ENCODE measurements at regions not wholly inside any gene's neighbourhood (a gene's known extent, or its start where the extent isn't known, plus 50 kb on each side); places are given as distances from the start of the nearest gene placed in this dataset.
"Not testable (repeated sequence)": the region's sequence is repeated elsewhere in the genome, so short reads cannot be mapped to it uniquely, and the experiment has no call there.

GRCh38 chr3:3302964-3303363 lies 123.5 kb upstream of the CRBN start:
- Histone ChIP-seq H3K27ac (no peak overlapping the region), H3K4me1 (no peaks in the 10 kb centered on the region), H3K36me3 (no peaks in the 10 kb centered on the region), H3K27me3 (no peaks in the 10 kb centered on the region), H3K9me3 (no peaks in the 10 kb centered on the region), H3K4me3 (no peak overlapping the region)
- no peak for DNase-seq (ENCODE audit: low spot score in 2 of 2)
- intact Hi-C loops (cut with DNase I), result no loop called here
- TF ChIP-seq, protein P1, sequence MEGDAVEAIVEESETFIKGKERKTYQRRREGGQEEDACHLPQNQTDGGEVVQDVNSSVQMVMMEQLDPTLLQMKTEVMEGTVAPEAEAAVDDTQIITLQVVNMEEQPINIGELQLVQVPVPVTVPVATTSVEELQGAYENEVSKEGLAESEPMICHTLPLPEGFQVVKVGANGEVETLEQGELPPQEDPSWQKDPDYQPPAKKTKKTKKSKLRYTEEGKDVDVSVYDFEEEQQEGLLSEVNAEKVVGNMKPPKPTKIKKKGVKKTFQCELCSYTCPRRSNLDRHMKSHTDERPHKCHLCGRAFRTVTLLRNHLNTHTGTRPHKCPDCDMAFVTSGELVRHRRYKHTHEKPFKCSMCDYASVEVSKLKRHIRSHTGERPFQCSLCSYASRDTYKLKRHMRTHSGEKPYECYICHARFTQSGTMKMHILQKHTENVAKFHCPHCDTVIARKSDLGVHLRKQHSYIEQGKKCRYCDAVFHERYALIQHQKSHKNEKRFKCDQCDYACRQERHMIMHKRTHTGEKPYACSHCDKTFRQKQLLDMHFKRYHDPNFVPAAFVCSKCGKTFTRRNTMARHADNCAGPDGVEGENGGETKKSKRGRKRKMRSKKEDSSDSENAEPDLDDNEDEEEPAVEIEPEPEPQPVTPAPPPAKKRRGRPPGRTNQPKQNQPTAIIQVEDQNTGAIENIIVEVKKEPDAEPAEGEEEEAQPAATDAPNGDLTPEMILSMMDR (IDR thresholded peaks at IDR 0.05), result no peak

- Histone ChIP-seq H3K27ac (no peak overlapping the region), H3K4me3 (no peak overlapping the region), H3K9me3 (no peaks in the 10 kb centered on the region), H3K4me1 (no peaks in the 10 kb centered on the region), H3K27me3 (no peaks in the 10 kb centered on the region), H3K36me3 (no peaks in the 10 kb centered on the region)
- no peak for DNase-seq (ENCODE audit: low spot score in 2 of 2)
- TF ChIP-seq, protein P1 (IDR thresholded peaks at IDR 0.05), result no peak
- intact Hi-C loops (cut with DNase I), result no loop called here
Observed at GRCh38 chr3:3301476-3301875, 122.0 kb upstream of the CRBN start.

DNA sequence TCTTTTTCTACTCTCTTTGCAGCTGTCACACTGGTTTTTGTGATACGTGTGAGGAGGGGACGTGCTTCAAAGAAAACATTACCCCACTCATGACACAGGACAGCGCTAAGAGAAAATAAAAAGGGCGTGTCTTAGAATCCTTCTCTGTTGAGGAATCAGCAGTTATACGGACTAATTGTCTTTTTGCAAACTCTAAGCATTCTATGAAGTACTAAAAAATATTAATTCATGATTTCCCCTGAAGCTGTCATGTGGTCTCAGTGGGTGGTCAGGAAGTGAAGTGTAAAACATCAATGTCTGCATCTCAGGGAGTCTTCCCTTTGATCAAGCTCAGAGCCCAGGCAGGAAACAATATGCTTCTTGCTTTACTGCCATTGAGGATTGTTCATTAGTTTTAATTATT lies 117.5 kb upstream of the CRBN start:
- Histone ChIP-seq H3K27ac (no peak overlapping the region), H3K27me3 (no peaks in the 10 kb centered on the region), H3K36me3 (no peaks in the 10 kb centered on the region), H3K9me3 (peaks cover 0 to 4% of the 10 kb centered on the region in 2 donors), H3K4me3 (no peak overlapping the region), H3K4me1 (no peaks in the 10 kb centered on the region)
- TF ChIP-seq, protein P1 (IDR thresholded peaks at IDR 0.05), result no peak
- intact Hi-C loops (cut with DNase I), result no loop called here
- no peak for DNase-seq (ENCODE audit: low spot score in 2 of 2)

DNA sequence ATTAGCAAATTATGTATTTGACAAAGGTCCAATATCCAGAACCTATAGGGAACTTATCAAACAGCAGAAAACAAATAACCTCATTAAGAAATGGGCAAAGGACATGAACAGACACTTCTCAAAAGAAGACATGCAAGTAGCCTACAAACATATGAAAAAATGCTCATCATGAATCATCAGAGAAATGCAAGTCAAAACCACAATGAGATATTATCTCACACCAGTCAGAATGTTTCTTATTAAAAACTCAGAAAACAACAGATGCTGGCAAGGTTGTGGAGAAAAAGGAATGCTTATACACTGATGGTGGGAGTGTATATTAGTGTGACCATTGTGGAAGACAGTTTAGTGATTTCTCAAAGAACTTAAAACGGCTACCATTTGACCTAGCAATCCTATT lies 116.1 kb upstream of the CRBN start:
- Histone ChIP-seq H3K9me3 (peaks cover 0 to 4% of the 10 kb centered on the region in 2 donors), H3K36me3 (no peaks in the 10 kb centered on the region), H3K4me1 (no peaks in the 10 kb centered on the region), H3K27ac (no peak overlapping the region), H3K27me3 (no peaks in the 10 kb centered on the region), H3K4me3 (no peak overlapping the region)
- DNase-seq (ENCODE audit: low spot score in 2 of 2), result no peak
- intact Hi-C loops (cut with DNase I), result no loop called here
- TF ChIP-seq, protein P1 (IDR thresholded peaks at IDR 0.05), result no peak

- H3K4me3 ChIP-seq; H3K36me3 ChIP-seq; H3K27ac ChIP-seq; H3K27me3 ChIP-seq; DNase-seq (ENCODE audit: low spot score in 2 of 2); H3K4me1 ChIP-seq; H3K9me3 ChIP-seq; intact Hi-C loops (cut with DNase I): not testable (repeated sequence)
Observed at GRCh38 chr3:3291756-3292283, 112.3 kb upstream of the CRBN start.

DNA sequence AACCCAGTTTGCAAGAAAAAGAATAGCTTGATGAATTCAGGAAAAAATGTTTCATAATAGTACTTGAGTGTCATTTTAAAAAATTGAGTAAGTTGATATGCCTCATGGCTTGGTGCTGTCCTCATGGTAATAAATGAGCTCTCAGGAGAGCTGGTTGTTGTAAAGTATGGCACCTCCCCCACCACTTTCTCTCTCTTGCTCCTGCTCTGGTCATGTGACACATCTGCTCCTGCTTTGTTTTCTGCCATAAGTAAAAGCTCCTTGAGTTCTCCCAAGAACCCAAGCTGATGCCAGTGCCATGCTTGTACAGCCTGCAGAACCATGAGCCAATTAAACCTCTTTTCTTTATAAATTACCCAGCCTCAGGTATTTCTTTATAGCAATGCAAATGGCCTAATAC lies 108.8 kb upstream of the CRBN start:
- Histone ChIP-seq H3K27me3 (no peaks in the 10 kb centered on the region), H3K4me3 (no peak overlapping the region), H3K27ac (no peak overlapping the region), H3K4me1 (no peaks in the 10 kb centered on the region), H3K9me3 (no peaks in the 10 kb centered on the region), H3K36me3 (no peaks in the 10 kb centered on the region)
- TF ChIP-seq, protein P1 (IDR thresholded peaks at IDR 0.05), result no peak
- no peak for DNase-seq (ENCODE audit: low spot score in 2 of 2)
- intact Hi-C loops (cut with DNase I), result no loop called here
